ENCODE measurements at regions not wholly inside any gene's neighbourhood (a gene's known extent, or its start where the extent isn't known, plus 50 kb on each side); places are given as distances from the start of the nearest gene placed in this dataset.
"Not testable (repeated sequence)": the region's sequence is repeated elsewhere in the genome, so short reads cannot be mapped to it uniquely, and the experiment has no call there.

DNA sequence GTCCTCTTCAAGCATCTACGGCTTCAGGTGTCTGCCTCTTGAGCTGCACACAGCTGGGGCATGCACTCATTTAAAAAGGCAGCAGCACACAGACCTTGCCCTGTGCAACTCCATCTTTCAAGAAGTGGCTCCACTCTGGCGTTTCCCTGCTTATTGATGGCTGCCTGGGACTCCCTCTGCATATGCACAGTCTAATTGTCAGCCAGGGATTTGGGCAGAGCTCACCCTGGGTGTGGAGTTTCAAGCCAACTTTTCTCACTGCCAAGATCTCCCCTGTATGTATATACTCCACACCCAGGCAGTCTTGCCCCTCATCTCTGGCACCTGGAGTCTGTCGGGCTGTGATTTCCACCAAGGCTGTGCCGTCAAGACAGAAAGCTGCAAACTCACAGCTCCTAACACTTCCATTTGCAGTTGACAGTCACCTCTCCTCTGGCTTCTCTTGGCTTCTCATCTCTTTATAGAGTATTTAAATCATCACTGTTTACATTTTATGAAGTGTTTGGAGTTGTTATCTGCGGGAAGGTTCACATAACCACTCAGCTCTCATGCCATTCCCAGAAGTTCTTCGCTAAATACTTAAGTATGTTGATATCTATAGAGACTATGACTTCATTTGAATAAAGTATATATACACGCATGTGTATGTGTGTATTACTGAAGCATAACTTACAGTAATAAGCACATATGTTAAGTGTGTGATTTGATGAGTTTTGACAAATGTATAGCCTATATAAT is 130.5 kb upstream of the ZNF469 start:
- DNase-seq, result not testable (repeated sequence)

DNA sequence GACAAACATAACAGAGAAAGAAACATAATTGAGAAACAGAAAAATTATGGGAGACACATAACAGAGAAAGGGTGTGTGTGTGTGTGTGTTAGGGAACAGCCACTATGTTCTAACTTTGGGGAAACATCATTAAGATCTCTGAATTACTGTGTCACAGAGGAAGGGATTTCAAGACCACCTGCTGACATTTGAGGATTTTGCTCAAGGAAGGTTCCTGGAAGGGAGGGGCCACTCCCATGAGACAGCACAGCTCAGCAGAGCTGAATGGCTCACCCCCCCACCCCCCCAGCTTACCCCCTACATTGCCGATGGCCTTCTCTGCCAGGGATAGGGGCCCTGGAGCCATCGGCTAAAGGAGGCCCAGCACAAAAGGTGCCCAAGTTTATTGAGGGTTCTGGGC is 124.6 kb upstream of the ZNF469 start:
- not testable (repeated sequence) for DNase-seq

DNA sequence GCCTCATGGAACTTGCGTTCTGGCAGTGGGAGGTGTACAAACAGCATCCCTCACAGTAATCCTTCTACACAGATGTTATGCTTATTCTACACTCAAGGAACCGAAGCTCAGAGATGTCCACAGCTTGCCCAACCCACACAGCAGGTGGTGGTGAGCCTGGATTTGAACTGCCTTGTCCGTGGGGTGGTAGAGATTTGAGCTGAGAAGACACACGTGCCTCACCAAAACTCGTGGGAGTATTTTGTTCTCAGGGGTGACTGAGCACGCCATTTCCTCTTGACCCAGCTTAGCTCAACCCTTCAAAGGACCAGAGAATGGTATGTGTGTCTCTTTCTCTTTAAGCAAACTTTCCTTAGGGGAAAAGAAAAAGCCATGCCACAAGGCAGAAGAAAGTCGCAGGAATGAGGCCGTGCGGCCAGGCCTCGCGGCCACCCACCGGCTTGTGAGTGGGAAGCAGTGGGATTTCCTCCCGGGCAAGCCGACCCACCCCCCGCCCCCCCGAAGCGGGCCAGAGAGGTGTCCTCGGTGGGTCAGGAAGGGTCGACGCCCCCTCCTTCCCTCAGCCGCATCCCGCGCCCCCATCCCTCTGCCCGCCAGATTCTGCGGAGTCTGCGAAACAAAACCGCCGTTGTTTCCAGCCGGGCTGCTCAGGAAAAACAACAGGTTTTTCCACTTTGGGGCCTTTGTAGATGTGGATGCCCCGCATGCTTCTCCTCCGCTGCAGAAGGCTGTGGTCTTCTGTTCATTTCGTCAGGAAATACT is 123.8 kb upstream of the ZNF469 start:
- not testable (repeated sequence) for DNase-seq

DNA sequence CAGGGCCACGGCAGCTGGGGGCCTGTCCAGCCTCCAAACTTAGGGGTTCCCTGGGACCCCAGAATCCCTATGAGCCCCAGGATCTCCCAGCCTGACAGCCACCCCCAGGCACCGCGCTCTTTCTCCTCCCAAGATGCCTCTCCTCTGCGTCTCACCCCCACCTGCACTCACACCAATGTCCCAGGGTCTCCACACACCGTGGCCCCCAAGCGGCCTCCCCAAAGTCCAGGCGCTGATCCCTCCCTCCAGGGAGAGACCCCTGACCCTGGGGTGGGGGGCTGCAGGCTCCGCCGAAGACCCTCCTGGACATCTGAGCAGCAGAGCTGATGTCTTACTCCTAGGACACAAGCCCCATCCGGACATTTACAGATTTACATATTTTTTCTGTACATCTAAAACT is 123.2 kb upstream of the ZNF469 start:
- not testable (repeated sequence) for DNase-seq

DNA sequence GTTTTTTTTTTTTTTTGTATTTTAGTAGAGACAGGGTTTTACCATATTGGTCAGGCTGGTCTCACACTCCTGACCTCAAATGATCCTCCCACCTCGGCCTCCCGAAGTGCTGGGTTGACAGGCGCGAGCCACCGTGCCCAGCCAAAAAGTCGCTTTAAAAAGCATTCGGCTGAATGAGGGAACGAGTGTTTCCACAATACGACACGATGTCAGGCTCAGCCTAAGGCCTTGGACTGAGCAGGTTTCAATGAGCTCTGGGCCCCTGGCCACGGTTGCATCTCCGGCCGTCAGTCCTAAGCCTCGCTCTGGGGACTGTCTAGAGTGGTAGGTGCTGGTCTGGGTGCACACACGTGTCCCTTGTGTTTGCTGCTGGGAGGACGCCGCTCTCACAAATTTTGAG is 122.6 kb upstream of the ZNF469 start:
- not testable (repeated sequence) for DNase-seq

DNA sequence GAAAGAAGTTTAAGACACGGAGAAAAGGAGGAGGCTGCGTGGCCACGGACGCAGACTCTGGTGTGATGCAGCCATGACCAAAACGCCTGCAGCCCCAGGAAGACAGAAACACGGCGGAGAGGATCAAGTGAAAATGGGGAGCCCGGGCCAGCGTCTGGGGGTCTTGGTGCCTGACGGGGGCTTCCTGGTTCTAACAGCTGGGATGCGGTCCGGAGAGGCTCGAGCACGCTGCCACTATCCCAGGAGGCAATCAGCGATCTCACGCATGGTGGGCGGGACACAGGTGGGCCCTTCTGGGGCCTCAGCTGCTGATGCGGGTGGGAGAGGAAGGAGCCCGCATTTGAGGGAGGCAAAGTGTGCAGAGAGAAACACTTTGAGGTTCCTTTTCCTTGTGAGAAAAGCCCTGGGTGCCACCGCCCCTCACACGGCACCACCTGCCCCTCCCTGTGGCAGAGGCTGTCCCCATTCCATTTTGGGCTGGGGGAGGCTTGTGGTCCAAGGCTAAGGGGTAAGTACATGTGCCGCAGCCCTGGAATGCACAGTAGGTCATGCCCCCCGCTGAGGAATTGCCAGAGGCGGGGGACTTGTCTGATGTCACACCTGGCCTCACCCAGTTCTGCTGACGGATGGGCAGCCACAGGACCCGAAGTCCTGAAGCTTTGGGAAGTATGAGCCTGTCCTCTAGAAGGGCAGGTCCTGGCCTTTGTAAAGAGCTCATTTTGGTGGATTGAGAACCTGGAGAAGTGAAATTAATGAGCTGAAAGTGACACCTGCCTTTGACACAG is 121.7 kb upstream of the ZNF469 start:
- DNase-seq, result not testable (repeated sequence)

DNA sequence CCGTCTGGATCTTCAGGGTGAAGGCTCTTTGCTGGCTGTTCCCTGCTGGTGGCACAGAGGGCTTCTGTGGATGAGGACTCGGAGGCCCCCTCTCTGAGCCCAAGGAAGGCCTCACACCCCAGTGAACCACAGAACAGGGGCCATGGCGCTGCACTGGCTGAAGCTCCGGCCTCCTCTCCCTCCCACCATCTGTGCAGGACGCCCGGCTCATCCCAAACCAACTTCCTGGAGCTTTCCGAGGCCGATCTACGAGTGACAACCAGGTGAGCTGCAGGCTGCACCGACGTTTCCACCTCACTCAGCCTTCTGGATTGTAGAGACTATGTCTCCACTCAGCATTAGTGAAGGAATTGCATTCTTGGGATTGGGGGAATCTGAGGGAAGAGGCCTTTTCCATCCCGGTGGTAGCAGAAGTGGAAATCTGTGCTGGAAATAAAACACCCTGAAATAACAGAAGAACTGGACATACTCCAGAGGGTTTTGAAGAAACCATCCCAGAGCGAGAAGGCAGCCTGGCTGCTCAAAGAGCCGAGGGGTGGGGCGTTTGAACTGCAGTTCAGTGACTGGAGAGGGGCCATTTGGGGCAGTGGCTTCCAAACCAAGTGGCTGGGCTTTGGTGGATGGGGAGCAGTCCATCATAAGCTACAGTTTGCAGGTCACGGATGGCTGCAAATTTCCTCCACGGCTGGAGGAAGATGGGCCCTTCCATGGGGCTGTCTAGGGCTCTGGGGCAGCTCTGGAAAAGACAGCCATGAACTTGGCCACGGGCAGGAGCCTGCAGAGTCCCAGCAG is 120.7 kb upstream of the ZNF469 start:
- DNase-seq, result not testable (repeated sequence)

DNA sequence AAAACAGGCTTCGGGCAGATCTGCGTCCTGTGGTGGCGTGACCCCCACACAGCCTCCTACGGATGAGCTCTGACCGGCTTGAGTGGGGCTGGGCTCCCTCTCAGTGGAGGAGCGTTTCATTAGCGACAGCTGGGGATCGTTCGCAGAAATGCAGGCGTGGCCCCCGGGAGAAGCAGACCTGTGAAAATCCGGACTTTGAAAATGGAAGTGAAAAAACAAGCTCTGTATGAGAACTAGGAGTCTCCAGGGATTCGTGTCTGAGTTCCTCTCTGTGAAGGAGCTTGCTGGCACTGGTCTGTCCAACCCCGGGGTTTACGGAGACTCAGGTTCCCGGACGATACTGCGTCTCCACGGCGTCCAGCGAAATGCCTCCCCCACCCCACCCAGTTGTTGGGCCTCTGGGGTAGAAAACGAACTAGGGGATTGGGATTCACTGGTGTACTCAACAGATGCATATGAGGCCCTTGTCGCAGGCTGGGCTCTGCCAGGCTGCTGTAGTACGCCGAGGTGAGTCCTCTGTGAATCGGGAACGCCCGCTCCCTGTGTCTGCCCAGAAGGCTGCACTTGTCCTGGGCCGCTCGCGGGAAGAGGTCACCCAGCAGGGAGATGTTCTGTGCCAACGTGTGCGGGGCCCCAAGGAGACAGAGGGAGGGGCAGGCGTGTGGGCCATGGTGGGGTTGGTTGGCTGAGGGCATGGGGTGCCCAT is 119.7 kb upstream of the ZNF469 start:
- DNase-seq, result not testable (repeated sequence)

DNA sequence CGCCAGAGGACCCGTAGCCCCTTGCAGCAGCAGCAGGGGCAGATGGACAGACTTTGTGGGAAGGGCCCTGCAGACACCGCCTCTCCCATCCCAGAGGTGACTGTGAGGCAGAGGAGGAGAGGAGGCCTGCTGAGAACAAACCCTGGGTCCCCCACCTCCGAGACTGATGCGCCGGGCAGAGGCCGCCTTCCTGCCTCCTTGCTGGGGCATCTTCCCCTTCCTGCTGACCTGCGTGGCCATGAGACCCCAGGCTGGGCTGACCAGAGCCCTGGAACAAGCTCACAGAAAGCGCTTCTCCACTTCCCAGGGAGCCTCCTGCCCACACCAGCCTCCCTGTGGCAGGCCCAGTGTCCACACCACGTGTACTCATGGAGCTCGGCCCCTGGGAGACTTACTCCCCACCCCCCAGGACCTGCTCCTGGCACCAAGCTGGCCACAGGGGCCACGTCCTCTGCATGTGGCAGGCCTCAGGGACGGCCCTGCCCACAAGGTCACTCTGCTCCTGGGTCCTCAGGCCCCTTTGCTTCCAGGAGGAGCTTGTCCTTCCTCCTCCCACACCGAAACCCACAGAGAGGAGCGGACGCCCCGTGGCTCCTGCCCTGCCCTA is 119.0 kb upstream of the ZNF469 start:
- DNase-seq, result not testable (repeated sequence)

DNA sequence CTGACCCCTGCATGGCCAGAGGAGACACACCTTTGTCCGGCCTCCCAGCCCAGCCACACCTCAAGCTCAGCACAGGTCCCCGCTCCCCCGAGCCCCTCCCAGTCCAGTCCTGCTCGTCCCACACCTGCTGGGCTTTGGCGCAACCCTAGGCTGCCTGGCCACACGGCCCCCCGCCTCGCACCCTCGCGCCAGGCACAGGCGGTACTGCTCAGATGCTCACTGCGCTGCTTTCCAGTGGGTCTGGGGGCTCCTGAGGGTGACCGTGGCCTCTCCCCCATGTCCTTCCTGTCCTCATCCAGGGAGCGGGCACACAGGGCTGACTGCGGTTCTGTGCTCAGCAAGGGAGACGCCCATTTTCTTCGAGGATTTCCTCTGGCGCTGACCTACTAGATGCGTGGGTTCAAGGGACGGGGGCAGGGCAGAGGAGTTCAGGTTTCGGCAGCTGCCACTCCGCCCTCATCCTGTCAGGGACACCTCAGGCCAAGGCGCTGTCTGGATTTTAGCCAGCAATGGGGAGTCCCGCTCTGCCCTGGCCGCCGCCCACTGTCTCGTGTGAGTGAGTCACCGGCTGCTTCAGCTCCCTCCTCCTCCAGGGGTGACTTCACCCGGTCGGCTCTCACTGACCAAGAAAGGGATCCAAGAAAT is 118.0 kb upstream of the ZNF469 start:
- peak; percentile 11 for DNase-seq

DNA sequence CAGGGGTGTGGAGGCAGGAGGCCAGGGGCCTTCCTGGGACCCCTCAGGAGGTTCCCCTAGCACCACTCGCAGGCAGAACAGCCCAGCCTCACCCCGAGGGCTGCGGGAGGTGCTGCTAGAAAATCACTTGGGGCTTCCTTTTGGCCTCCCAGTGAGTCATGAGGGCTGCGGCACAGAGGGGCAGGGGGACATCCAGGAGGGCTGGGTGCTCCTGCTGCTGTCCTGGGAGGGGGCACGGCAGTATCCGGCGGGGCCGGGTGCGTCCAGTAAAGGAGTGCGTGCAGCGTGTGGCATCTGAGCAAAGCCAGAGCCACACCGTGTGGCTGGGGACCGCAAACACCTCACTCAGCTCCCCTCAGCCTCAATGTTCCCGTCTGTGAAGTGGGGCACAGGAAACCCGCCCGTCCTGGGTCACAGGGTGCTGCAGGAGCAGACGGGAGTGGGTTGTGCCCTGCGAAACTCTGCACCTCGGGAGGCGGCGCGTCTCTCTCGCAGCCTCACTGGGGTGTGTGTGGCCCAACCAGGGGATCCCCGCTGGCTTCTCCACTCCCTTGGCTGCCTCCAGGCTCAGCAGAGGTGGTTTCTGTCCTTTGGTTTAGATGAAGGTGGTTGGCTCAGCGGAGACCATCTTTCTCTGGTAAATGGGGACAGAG is 117.3 kb upstream of the ZNF469 start:
- not testable (repeated sequence) for DNase-seq

DNA sequence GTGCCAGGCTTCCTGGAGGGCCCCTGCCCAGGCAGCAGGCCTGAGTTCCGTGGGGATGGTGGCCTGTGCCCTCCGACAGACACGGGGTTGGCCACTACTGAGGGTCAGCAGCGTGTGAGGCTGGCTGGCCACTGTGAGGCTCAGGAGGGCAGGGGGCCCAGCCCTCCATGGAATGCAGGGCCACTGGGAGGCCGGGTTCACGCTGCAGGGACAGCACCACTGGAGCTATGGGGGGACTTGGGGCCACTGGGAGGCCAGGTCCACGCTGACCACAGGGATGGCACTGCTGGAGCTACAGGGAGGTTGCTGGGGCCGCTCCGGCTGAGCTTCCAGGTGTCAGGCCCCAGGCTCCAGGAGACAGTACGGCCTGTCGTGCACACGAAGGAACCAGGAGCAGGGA is 116.7 kb upstream of the ZNF469 start:
- DNase-seq, result not testable (repeated sequence)

DNA sequence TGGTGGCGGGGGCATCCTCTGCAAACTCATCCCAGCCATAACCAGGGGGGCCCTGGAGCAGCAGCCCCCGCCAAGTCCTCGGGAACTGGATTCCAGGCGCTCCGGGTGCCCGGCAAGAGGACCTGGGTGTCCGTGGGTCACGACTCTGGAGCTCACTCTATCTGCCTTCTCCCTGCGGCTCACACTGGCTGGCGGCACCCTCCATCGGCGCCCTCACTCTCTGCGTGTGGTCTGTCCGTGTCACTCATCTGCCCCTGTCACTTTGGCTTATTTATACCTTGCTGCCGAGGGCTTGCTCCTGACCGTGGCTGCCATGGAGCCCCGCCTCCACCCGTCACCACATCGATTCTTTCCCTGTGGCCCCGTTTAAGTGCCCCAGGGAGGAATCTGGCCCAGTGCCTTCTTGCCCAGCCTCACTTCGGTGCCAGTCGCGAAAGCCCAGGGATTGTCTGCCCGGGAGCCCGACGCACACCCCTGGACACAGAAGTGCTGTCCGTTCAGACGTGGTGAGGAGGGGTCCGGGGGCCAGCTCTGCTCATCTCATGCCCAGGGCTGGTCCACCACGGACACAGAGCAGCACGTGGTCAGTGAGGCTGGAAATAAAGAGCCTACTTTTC is 115.7 kb upstream of the ZNF469 start:
- not testable (repeated sequence) for DNase-seq

DNA sequence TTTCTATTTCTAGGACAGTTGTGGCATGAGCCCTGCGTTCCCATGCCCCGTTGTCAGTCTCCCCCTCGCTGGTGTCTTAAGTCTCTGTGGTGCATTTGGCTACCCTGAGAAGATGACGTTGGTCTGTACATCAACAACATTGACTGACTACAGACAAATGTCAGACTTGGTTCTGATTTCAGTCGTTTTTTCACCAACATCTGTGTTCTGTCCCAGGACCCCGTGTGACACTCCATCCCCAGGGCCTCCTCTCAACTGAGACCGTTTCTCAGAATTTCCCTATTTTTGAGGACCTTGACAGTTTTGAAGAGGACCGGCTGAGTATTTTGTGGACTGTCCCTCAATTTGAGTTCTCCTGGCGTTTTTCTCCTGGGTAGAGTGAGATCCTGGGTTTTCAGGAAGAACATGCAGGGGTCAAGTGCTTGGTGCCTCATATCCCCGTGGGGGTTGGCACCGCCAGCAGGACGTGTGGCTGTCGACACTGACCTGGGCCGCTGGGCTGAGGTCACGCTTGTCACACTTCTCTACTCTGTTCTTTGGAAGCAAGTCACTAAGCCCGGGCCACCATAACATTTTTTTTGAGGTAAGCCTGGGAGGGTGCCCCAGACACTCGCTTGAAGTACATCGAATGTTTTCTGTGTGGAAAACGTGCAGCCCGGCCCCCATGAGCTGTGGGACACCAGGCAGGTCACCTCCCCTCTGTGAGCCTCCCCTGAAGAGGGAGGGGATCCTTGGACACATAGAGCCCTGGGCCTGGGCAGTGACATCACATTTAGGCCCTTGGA is 114.4 kb upstream of the ZNF469 start:
- not testable (repeated sequence) for DNase-seq

DNA sequence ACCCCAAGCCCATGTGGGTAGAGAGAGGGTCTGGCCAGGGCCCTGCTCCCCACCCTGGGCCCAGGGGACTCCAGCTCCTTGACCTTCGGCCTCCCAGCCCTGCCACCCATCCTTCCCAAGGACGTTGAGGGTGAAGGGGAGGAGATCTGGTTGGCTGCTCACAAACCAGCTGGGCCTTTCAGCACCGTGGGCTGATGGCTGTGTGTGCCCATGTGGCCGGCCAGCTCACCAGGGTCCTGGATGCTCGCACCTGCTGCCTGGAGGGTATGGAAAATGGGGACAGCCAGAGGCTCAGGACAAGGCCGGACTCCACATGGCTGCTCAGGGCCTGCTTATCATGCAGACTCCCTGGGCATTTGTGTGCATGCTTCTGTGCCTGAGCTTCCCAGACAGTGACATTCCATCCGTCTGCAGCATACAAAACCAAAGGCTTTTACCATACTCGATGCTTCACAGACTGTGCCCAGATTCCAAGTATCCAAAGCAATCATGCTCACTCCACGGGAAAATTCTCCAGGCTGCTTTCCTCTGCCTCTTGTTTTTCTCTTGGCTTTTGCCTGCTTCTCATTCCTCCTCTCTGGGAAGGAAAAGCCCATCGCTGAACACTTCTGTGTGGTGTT is 112.5 kb upstream of the ZNF469 start:
- not testable (repeated sequence) for DNase-seq

DNA sequence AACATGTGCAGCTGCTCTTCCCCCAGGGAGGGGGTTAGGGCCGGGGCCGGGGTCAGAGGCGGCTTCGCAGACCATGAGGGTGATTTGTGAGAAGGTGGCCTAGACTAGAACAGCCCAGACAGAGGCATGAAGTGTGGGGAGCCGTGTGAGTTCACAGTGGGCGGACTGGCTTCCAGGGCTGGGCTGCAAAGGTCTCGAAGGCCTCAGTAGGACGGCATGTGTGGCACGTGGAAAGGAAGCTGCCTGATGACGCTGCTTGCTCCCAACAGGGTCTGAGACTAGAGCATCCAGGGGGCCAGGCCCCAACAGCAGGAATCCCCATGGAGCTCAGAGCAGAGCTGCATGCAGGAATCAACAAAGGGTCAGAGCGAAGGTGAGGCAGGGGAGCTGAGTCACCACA is 111.5 kb upstream of the ZNF469 start:
- DNase-seq, result not testable (repeated sequence)

DNA sequence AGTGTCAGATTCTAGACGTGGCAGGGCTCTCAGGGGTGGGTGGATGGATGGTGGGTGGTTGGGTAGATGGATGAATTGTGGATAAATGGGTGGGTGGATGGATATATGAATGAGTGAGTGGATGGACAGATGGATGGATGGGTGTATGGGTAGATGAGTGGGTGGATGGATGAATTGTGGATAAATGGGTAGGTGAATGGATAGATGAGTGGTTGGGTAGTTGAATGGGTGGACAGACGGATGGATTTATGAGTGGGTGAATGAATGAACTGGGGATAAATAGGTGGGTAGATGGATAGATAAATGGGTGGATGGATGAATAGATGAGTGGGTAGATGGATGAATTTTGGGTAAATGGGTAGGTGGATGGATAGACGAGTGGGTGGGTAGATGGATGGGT is 111.0 kb upstream of the ZNF469 start:
- not testable (repeated sequence) for DNase-seq

DNA sequence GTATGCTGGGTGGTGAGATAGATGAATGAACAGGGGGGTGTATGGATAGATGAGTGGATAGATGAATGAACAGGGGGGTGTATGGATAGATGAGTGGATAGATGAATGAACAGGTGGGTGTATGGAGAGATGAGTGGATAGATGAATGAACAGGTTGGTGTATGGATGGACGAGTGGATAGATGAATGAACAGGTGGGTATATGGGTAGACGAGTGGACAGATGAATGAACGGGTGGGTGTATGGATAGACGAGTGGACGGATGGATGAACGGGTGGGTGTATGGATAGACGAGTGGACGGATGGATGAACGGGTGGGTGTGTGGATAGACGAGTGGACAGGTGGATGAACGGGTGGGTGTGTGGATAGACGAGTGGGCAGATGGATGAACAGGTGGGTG is 110.3 kb upstream of the ZNF469 start:
- not testable (repeated sequence) for DNase-seq
